H1 (cell line): ENCODE measurements at regions not wholly inside any gene's neighbourhood (a gene's known extent, or its start where the extent isn't known, plus 50 kb on each side); places are given as distances from the start of the nearest gene placed in this dataset.

Source experiments
- CTCF ChIA-PET: fragments of 300-600 bp; sonication (Branson Sonifier 250); formaldehyde crosslinking; loops from one replicate; lab custom pipeline; 2021; ENCODE audit not compliant: partially characterized antibody; lab: Charles Lee
- POLR2A ChIA-PET: fragments of 300-600 bp; sonication (Branson Sonifier 250); formaldehyde crosslinking; loops from one replicate; lab custom pipeline; 2021; ENCODE audit warnings: inconsistent platforms; ENCODE audit not compliant: partially characterized antibody; lab: Charles Lee
- DNase-seq, 2 experiments: peaks; one replicate each; pipeline versions ENCODE4 v3.0.0 to v3.0.0-alpha.2; 2010 to 2022; ENCODE audit warnings: low spot score in 2 of 2, low read depth in 1 of 2, mixed read lengths in 1 of 2
- FAIRE-seq: peaks from 2 replicates; lab custom pipeline; 2011; peaks lifted over from hg19 to GRCh38; lab: Jason Lieb, UNC
- H2AFZ ChIP-seq: 2 replicates; pipeline ENCODE4 v1.8.1; 2012; ENCODE audit warnings: low read length, inconsistent platforms
- H2AK5ac ChIP-seq: 2 replicates; pipeline ENCODE4 v1.6.1; 2013; ENCODE audit warnings: low read depth, low read length
- H2BK120ac ChIP-seq: replicated peaks from 2 replicates; pipeline ENCODE3; 2013; ENCODE audit warnings: low read depth, low read length, inconsistent platforms
- H2BK12ac ChIP-seq: 2 replicates; pipeline ENCODE4 v1.6.1; 2013; ENCODE audit warnings: low read depth, low read length
- H2BK15ac ChIP-seq: 2 replicates; pipeline ENCODE4 v1.6.1; 2013; ENCODE audit warnings: low read length
- H2BK20ac ChIP-seq: 2 replicates; pipeline ENCODE4 v1.6.1; 2013; ENCODE audit warnings: low read length
- H2BK5ac ChIP-seq: 2 replicates; pipeline ENCODE4 v1.6.1; 2013; ENCODE audit warnings: low read depth, low read length
- H3K14ac ChIP-seq: 2 replicates; pipeline ENCODE4 v1.6.1; 2013; ENCODE audit warnings: inconsistent platforms; ENCODE audit not compliant: insufficient read length
- H3K18ac ChIP-seq: 2 replicates; pipeline ENCODE4 v1.6.1; 2013; ENCODE audit warnings: low read length; ENCODE audit errors: extremely low read depth
- H3K23ac ChIP-seq: 2 replicates; pipeline ENCODE4 v1.6.1; 2013; ENCODE audit warnings: inconsistent platforms; ENCODE audit not compliant: insufficient read length
- H3K23me2 ChIP-seq: 2 replicates; pipeline ENCODE4 v1.6.1; 2013; ENCODE audit warnings: low read depth, low read length
- H3K27ac ChIP-seq: 2 replicates; pipeline ENCODE4 v1.6.1; 2011; ENCODE audit warnings: low read depth, low read length, inconsistent platforms
- H3K27me3 ChIP-seq, 4 experiments: replicated peaks in 1 of 4; 1 replicate in 1 of 4; 2 replicates in 3 of 4; pipeline versions ENCODE4 v1.6.1 to v1.8.1; 2011 to 2013; ENCODE audit warnings: low read length in 3 of 4, mild to moderate bottlenecking in 3 of 4, inconsistent platforms in 2 of 4, mixed read lengths in 2 of 4, moderate library complexity in 1 of 4; ENCODE audit not compliant: control insufficient read depth in 3 of 4, insufficient read depth in 3 of 4; ENCODE audit errors: extremely low read depth in 1 of 4
- H3K36me3 ChIP-seq, 4 experiments: 2 replicates each; pipeline versions ENCODE4 v1.6.1 to v1.8.1; 2011 to 2013; ENCODE audit warnings: mild to moderate bottlenecking in 4 of 4, low read length in 3 of 4, moderate library complexity in 2 of 4, control low read depth in 1 of 4, inconsistent platforms in 1 of 4; ENCODE audit not compliant: insufficient read depth in 4 of 4, control insufficient read depth in 2 of 4
- H3K4ac ChIP-seq: replicated peaks from 2 replicates; pipeline ENCODE3; 2013; ENCODE audit warnings: low read length, low read depth, mixed read lengths, inconsistent platforms; ENCODE audit not compliant: insufficient read length
- H3K4me1 ChIP-seq, 4 experiments: replicated peaks in 1 of 4; 1 replicate in 1 of 4; 2 replicates in 3 of 4; pipeline versions ENCODE4 v1.6.1 to v1.8.1; 2011 to 2013; ENCODE audit warnings: low read length in 3 of 4, inconsistent platforms in 2 of 4, mixed read lengths in 1 of 4; ENCODE audit not compliant: insufficient read depth in 4 of 4, control insufficient read depth in 3 of 4
- H3K4me2 ChIP-seq, 2 experiments: 2 replicates each; pipeline versions ENCODE4 v1.6.1 to v1.8.1; 2011 to 2013; ENCODE audit warnings: low read depth in 2 of 2, low read length in 2 of 2, control low read depth in 1 of 2, inconsistent platforms in 1 of 2, mild to moderate bottlenecking in 1 of 2; ENCODE audit not compliant: insufficient read depth in 1 of 2
- H3K4me3 ChIP-seq, 4 experiments: fragments of 200-600, 300-600 bp in 1 of 4; sonication (generic), shearing (Covaris generic), sonication (Bioruptor Twin) in 1 of 4; 2 replicates each; pipeline versions ENCODE4 v1.5.1 to v1.8.1; 2011 to 2016; ENCODE audit warnings: low read length in 4 of 4, low read depth in 3 of 4, control low read depth in 2 of 4, inconsistent platforms in 2 of 4, mild to moderate bottlenecking in 2 of 4, mixed read lengths in 1 of 4, moderate library complexity in 1 of 4; ENCODE audit not compliant: insufficient read depth in 2 of 4; ENCODE audit errors: extremely low read depth in 1 of 4
- H3K56ac ChIP-seq: replicated peaks from 2 replicates; pipeline ENCODE3; 2013; ENCODE audit warnings: low read depth, mild to moderate bottlenecking, mixed read lengths, low read length, inconsistent platforms; ENCODE audit not compliant: insufficient read length
- H3K79me1 ChIP-seq: 2 replicates; pipeline ENCODE4 v1.6.1; 2013; ENCODE audit warnings: low read depth, low read length, control low read depth
- H3K79me2 ChIP-seq, 2 experiments: 2 replicates each; pipeline versions ENCODE4 v1.6.1 to v1.8.1; 2012 to 2013; ENCODE audit warnings: low read length in 2 of 2, mild to moderate bottlenecking in 2 of 2, inconsistent platforms in 1 of 2; ENCODE audit not compliant: insufficient read depth in 2 of 2, control insufficient read depth in 1 of 2
- H3K9ac ChIP-seq, 4 experiments: replicated peaks in 1 of 4; 1 replicate in 1 of 4; 2 replicates in 3 of 4; pipeline versions ENCODE4 v1.6.1 to v1.8.1; 2011 to 2013; ENCODE audit warnings: low read depth in 3 of 4, low read length in 3 of 4, control low read depth in 2 of 4, mild to moderate bottlenecking in 2 of 4, moderate library complexity in 2 of 4, inconsistent platforms in 1 of 4; ENCODE audit errors: extremely low read depth in 1 of 4
- H3K9me3 ChIP-seq, 2 experiments: 2 replicates each; pipeline versions ENCODE4 v1.6.1 to v1.8.1; 2012 to 2013; ENCODE audit warnings: mild to moderate bottlenecking in 2 of 2, moderate library complexity in 2 of 2, control low read depth in 1 of 2, inconsistent platforms in 1 of 2, low read depth in 1 of 2, low read length in 1 of 2, mixed read lengths in 1 of 2; ENCODE audit not compliant: insufficient read depth in 2 of 2
- H4K20me1 ChIP-seq, 2 experiments: replicated peaks in 1 of 2; 2 replicates each; pipeline versions ENCODE3 to v1.8.1; 2011 to 2013; ENCODE audit warnings: inconsistent platforms in 2 of 2, low read length in 2 of 2, mild to moderate bottlenecking in 1 of 2; ENCODE audit not compliant: insufficient read depth in 2 of 2, control insufficient read depth in 1 of 2
- H4K5ac ChIP-seq: 2 replicates; pipeline ENCODE4 v1.6.1; 2013; ENCODE audit warnings: low read length, low read depth, mixed read lengths, inconsistent platforms; ENCODE audit not compliant: insufficient read length
- H4K8ac ChIP-seq: 2 replicates; pipeline ENCODE4 v1.8.0; 2013; ENCODE audit warnings: mild to moderate bottlenecking, moderate library complexity, low read length, inconsistent platforms; ENCODE audit not compliant: insufficient read depth; ENCODE audit errors: extremely low read depth
- H4K91ac ChIP-seq: replicated peaks from 2 replicates; pipeline ENCODE3; 2013; ENCODE audit warnings: low read length, mixed read lengths, inconsistent platforms; ENCODE audit not compliant: insufficient read length
- ASH2L ChIP-seq: fragments of 200-600, 300-600 bp; sonication (generic); IDR thresholded peaks from one replicate; pipeline ENCODE4 v1.7.1; 2017; ENCODE audit warnings: low read length
- BACH1 ChIP-seq: IDR thresholded peaks from 2 replicates; pipeline ENCODE4 v1.6.1; 2012; ENCODE audit warnings: low read length, improper control_type of control experiment
- EZH2 ChIP-seq: fragments of 200-600 bp; sonication (generic); IDR thresholded peaks from 2 replicates; pipeline ENCODE4 v1.7.1; 2012; ENCODE audit warnings: low read depth, mild to moderate bottlenecking, moderate library complexity, low read length, inconsistent platforms; ENCODE audit not compliant: severe bottlenecking
- GTF2F1 ChIP-seq: IDR thresholded peaks from 2 replicates; pipeline ENCODE4 v1.6.1; 2012; ENCODE audit warnings: low read depth, low read length, improper control_type of control experiment, borderline replicate concordance
- JUN ChIP-seq: IDR thresholded peaks from 2 replicates; pipeline ENCODE4 v1.6.1; 2011; ENCODE audit warnings: low read depth, mild to moderate bottlenecking, improper control_type of control experiment, low read length
- KDM5A ChIP-seq: fragments of 200-600 bp; IDR thresholded peaks from 2 replicates; pipeline ENCODE4 v1.7.1; 2012; ENCODE audit warnings: mild to moderate bottlenecking, low read length, inconsistent platforms, mixed read lengths
- POLR2AphosphoS5 ChIP-seq: IDR thresholded peaks from 2 replicates; pipeline ENCODE4 v1.6.1; 2011; ENCODE audit warnings: low read depth, low read length
- SIRT6 ChIP-seq: IDR thresholded peaks from one replicate; pipeline ENCODE4 v1.7.1; 2012; ENCODE audit warnings: low read length, inconsistent platforms
- SP4 ChIP-seq: IDR thresholded peaks from 2 replicates; pipeline ENCODE4 v1.6.1; 2012; ENCODE audit warnings: low read length, inconsistent platforms
- TAF7 ChIP-seq: optimal IDR thresholded peaks from 2 replicates; pipeline ENCODE3; 2011; ENCODE audit warnings: low read depth, mild to moderate bottlenecking, inconsistent platforms, low read length, moderate library complexity, borderline replicate concordance
- YY1 ChIP-seq: IDR thresholded peaks from 2 replicates; pipeline ENCODE4 v1.6.1; 2011; ENCODE audit warnings: low read depth, mild to moderate bottlenecking, low read length
- WGBS, 2 experiments: shearing (Covaris generic) in 1 of 2; methylation state at CpG; one replicate each; pipeline versions ENCODE4 v1.1.6 to v1.1.7; 2013 to 2015; ENCODE audit warnings: low lambda C conversion rate in 2 of 2, mixed read lengths in 2 of 2, inconsistent platforms in 1 of 2, low coverage in 1 of 2, missing lambda C conversion rate in 1 of 2; ENCODE audit not compliant: insufficient replicate concordance in 2 of 2, insufficient coverage in 1 of 2, insufficient read length in 1 of 2; ENCODE audit errors: extremely low coverage in 1 of 2, missing lambda C conversion rate in 1 of 2; 5-methylcytosine and 5-hydroxymethylcytosine counted together

DNA sequence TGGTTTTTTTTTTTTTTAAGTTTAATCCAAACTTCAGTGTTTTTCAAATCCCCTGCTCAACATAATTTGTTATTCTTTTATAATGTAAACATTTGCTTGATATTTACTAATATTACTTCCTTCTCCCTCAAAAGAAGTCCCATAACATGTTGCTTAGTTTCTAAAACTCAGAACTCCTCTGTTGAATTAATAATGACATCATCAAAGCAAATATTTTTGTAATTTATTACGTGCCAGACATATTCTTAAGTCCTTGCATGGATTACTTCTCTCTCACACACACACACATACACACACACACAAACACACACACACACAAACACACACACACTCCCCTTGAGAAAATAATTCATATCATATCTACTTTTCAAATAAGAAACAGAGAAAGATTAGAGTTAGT lies 1432.3 kb upstream of the SPRY2 start:
- Histone ChIP-seq H4K91ac (no peak overlapping the region), H3K79me1 (no peaks in the 10 kb centered on the region), H4K20me1 (no peaks in the 10 kb centered on the region), H3K4me2 (no peak overlapping the region), H3K9ac (no peak overlapping the region), H2AFZ (no peak overlapping the region), H3K23ac (no peak overlapping the region), H3K4me3 (no peak overlapping the region), H3K27me3 (no peaks in the 10 kb centered on the region), H3K56ac (no peak overlapping the region), H3K79me2 (no peaks in the 10 kb centered on the region), H2BK15ac (no peak overlapping the region), H2BK120ac (no peak overlapping the region)
- 100% methylated on average over 1 of the region's 1 CpG; no CpG with 5 or more reads in 1 of the 2 experiments for whole genome bisulfite sequencing, 2 experiments
- POLR2A ChIA-PET: no interaction called here
- TF ChIP-seq EZH2: no peak
- no peak for TF ChIP-seq SIRT6
- no peak for TF ChIP-seq TAF7
- no peak for TF ChIP-seq ASH2L
- TF ChIP-seq KDM5A: no peak
- no peak for TF ChIP-seq POLR2AphosphoS5
- no peak for TF ChIP-seq YY1
- TF ChIP-seq GTF2F1: no peak
- no peak for TF ChIP-seq JUN
- no peak for TF ChIP-seq SP4
- TF ChIP-seq BACH1: no peak
- TF ChIP-seq, all 59 proteins: peak for 0
- H2BK5ac ChIP-seq: no peak overlapping the region
- H3K27ac ChIP-seq: no peak overlapping the region
- H2BK12ac ChIP-seq: no peak overlapping the region
- FAIRE-seq (no peak), DNase-seq (no peak)
- H3K9me3 ChIP-seq: no peaks in the 10 kb centered on the region
- no peaks in the 10 kb centered on the region; the same call in 1 of the 2 replicates for H3K23me2 ChIP-seq
- CTCF ChIA-PET: interaction anchor here (1.3 kb wide), 1 partner anchor 157 kb away, joined by 3 read pairs; no protein-coding TSS in a partner anchor
- no peak overlapping the region for H4K5ac ChIP-seq
- no peak overlapping the region for H2BK20ac ChIP-seq
- no peak overlapping the region for H2AK5ac ChIP-seq
- H3K4ac ChIP-seq: no peak overlapping the region
- no peak overlapping the region for H4K8ac ChIP-seq
- peaks cover 0 to 4% (median 2%) of the 10 kb centered on the region in 4 experiments; a peak in 2 of 7 replicates for H3K4me1 ChIP-seq
- H3K36me3 ChIP-seq: no peaks in the 10 kb centered on the region
- H3K14ac ChIP-seq: no peak overlapping the region
- H3K18ac ChIP-seq: no peak overlapping the region
